ENCODE measurements at regions not wholly inside any gene's neighbourhood (a gene's known extent, or its start where the extent isn't known, plus 50 kb on each side); places are given as distances from the start of the nearest gene placed in this dataset.

DNA sequence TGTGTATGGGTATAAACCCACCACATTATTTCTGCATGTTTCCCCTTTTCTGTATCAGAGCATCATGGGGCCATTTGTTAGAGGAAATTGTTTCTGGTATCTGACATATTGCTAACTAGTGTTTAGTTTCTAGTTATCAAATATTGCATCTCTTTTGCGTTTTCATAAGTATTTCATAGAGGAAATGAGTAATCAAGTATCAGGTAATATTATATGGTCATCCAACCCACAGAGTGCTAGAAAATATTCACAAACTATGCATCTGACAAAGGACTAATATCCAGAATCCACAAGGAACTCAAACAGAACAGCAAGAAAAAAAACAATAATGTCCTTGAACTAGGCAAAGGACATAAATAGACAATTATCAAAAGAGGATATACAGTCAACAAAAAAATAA is 258.9 kb upstream of the LRIG3 start:
- ATAC-seq (ENCODE audit: low FRiP score) (no peak), DNase-seq (no peak)
- intact Hi-C loops (cut with DNase I), result no loop called here
- Histone ChIP-seq H3K27me3 (ENCODE audit: control insufficient read depth in 1 of 2, insufficient read depth in 2 of 2, low read length in 1 of 2) (peaks cover 0 to 1% of the 10 kb centered on the region in 2 donors), H3K9me3 (ENCODE audit: control insufficient read depth, low read length) (no peaks in the 10 kb centered on the region), H3K4me1 (ENCODE audit: control insufficient read depth in 1 of 2, insufficient read depth in 2 of 2, low read length in 2 of 2) (no peaks in the 10 kb centered on the region), H3K36me3 (ENCODE audit: control insufficient read depth in 1 of 2, insufficient read depth in 2 of 2, low read length in 1 of 2) (no peaks in the 10 kb centered on the region), H3K4me3 (ENCODE audit: low read length in 2 of 2) (no peak overlapping the region), H3K27ac (ENCODE audit: low read depth in 1 of 2, low read length in 2 of 2) (no peak overlapping the region)
- 83 to 84% methylated on average over 1 of the region's 1 CpG for WGBS, 2 donors

DNA sequence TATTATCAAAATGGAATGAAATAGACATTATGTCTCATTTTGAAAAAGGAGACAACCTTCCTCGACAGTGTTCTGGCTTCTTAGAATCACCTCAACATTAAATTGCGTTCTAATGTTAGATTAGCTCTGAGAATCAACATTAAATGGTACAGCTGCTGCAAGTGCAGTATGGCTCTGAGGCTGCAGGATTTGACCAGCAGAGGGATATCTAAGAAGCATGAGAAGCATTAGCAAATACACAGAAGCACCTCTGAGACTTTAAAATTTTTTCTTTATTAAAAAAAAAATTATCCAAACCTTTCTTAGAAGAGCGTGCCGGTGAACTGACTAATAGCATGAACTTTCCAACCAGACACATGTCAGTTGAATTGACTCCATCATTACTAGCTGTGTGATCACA is 253.4 kb upstream of the LRIG3 start:
- H3K36me3 ChIP-seq (ENCODE audit: control insufficient read depth in 1 of 2, insufficient read depth in 2 of 2, low read length in 1 of 2), result no peaks in the 10 kb centered on the region
- no peak overlapping the region for H3K4me3 ChIP-seq (ENCODE audit: low read length in 2 of 2)
- H3K27ac ChIP-seq (ENCODE audit: low read depth in 1 of 2, low read length in 2 of 2), result no peak overlapping the region
- H3K4me1 ChIP-seq (ENCODE audit: control insufficient read depth in 1 of 2, insufficient read depth in 2 of 2, low read length in 2 of 2), result no peaks in the 10 kb centered on the region
- no peaks in the 10 kb centered on the region for H3K9me3 ChIP-seq (ENCODE audit: control insufficient read depth, low read length)
- 52 to 63% methylated on average over 4 of the region's 4 CpGs for WGBS, 2 donors
- intact Hi-C loops (cut with DNase I), result no loop called here
- ATAC-seq (ENCODE audit: low FRiP score) (no peak), DNase-seq (no peak)
- H3K27me3 ChIP-seq (ENCODE audit: control insufficient read depth in 1 of 2, insufficient read depth in 2 of 2, low read length in 1 of 2), result no peaks in the 10 kb centered on the region

DNA sequence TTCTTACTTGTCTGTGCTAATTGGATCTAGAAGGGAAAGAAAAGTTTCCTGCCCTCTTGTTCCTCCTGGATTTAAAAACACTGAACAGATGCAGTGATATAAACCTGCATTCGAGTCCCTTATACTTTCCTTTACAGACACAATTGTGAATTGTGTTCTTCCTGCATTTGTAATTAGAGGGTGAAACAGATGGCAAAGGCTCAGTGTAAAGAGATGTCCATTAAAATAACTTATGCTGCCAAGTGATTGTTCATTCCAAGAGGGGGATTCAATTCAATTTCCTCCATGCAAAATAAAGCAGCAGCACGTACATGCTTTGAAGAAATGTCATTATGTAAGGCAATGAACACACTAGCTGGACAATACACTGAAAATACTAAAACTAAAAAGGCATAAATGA is 248.3 kb upstream of the LRIG3 start:
- Histone ChIP-seq H3K27ac (ENCODE audit: low read depth in 1 of 2, low read length in 2 of 2) (no peak overlapping the region), H3K9me3 (ENCODE audit: control insufficient read depth, low read length) (no peaks in the 10 kb centered on the region), H3K4me3 (ENCODE audit: low read length in 2 of 2) (no peak overlapping the region), H3K36me3 (ENCODE audit: control insufficient read depth in 1 of 2, insufficient read depth in 2 of 2, low read length in 1 of 2) (no peaks in the 10 kb centered on the region), H3K4me1 (ENCODE audit: control insufficient read depth in 1 of 2, insufficient read depth in 2 of 2, low read length in 2 of 2) (no peaks in the 10 kb centered on the region), H3K27me3 (ENCODE audit: control insufficient read depth in 1 of 2, insufficient read depth in 2 of 2, low read length in 1 of 2) (no peaks in the 10 kb centered on the region)
- no peak for ATAC-seq (ENCODE audit: low FRiP score)
- intact Hi-C loops (cut with DNase I), result loop anchor here (5.0 kb wide), 3 partner anchors 56 to 821 kb away; no protein-coding TSS in a partner anchor
- 70 to 71% methylated on average over 2 of the region's 2 CpGs for WGBS, 2 donors
- DNase-seq, result no peak

DNA sequence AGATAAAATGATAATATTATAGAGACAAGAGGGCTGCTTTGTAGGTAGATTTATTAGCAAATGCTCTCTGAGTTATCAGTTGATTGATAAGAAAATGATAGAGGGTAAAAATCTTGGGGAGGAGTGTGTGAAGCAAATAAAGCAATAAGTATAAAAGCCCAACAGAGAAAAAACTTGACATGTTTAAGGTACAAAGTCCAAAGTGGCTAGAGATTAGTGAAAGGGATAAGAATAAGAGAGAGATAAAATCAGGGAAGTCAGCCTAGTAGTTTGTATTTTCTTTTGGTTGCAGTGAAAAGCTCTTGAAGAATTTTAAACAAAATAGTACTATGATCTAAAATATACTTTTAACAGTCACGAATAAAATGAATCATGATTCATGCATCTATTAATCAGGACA is 246.2 kb upstream of the LRIG3 start:
- 12 to 15% methylated on average over 1 of the region's 1 CpG for WGBS, 2 donors
- intact Hi-C loops (cut with DNase I), result loop anchor here (5.0 kb wide), 3 partner anchors 54 to 819 kb away; no protein-coding TSS in a partner anchor

DNA sequence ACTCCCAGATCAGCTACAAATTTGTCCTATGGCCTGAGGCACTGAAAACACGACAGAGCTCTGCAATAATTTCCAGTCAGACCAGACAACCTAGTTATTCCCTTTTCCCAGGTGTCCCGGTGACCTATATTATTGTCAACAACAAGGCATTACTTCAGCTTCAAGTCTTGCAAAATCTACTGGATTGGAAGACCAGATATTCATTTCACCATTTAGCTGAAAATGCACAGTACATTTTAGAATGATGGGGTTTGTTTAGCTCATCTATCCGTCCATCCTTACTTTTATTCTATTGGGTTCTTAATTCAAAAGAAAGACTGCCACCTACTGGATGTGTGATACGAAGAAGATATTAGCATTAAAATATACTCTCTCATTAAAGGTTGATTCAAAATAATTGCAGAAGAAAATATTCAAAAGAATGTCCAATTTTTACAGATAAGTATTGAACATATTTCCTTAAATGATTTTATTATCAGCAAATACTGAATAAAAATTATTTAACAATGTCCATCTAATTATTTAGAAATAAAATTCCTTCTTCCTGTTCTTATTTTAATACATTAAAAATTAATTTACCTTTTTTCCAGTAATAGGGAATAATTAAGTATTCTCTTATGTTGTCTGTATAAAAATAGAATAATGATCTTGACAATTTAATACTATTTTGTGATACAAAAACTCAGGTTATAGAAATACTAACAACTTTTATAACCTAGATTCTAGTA is 244.9 kb upstream of the LRIG3 start:
- no peak for ATAC-seq (ENCODE audit: low FRiP score)

More for the DNA sequence above, 246.2 kb upstream of the LRIG3 start:
- H3K27me3 ChIP-seq (ENCODE audit: control insufficient read depth in 1 of 2, insufficient read depth in 2 of 2, low read length in 1 of 2), result no peaks in the 10 kb centered on the region
- H3K4me3 ChIP-seq (ENCODE audit: low read length in 2 of 2), result no peak overlapping the region
- no peaks in the 10 kb centered on the region for H3K4me1 ChIP-seq (ENCODE audit: control insufficient read depth in 1 of 2, insufficient read depth in 2 of 2, low read length in 2 of 2)
- no peaks in the 10 kb centered on the region for H3K9me3 ChIP-seq (ENCODE audit: control insufficient read depth, low read length)
- no peak overlapping the region for H3K27ac ChIP-seq (ENCODE audit: low read depth in 1 of 2, low read length in 2 of 2)
- DNase-seq (no peak), ATAC-seq (ENCODE audit: low FRiP score) (no peak)
- no peaks in the 10 kb centered on the region for H3K36me3 ChIP-seq (ENCODE audit: control insufficient read depth in 1 of 2, insufficient read depth in 2 of 2, low read length in 1 of 2)

DNA sequence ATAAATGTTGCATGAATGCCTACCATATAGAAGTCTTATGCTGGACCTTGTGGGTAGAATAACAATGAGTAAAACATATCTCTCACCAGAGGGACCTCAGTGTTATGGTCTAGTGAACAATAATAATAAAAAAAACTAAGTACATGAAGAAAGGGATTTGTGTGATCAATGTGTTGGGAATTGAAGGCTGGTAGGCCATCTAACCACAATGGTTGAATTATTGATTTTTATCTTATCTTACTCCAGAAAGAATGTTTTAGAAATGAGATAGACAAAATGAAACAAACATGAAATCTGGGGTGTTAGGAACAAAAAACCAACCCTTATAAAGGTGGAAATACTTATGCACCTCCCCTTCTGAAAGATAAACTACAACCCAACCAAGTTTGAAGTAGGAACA is 243.9 kb upstream of the LRIG3 start:
- H3K27ac ChIP-seq (ENCODE audit: low read depth in 1 of 2, low read length in 2 of 2), result no peak overlapping the region
- H3K4me1 ChIP-seq (ENCODE audit: control insufficient read depth in 1 of 2, insufficient read depth in 2 of 2, low read length in 2 of 2), result no peaks in the 10 kb centered on the region
- H3K27me3 ChIP-seq (ENCODE audit: control insufficient read depth in 1 of 2, insufficient read depth in 2 of 2, low read length in 1 of 2), result no peaks in the 10 kb centered on the region
- intact Hi-C loops (cut with DNase I), result loop anchor here in 1 of 2 donors (2.0 kb wide), 1 partner anchor 49 kb away; no protein-coding TSS in a partner anchor
- no peaks in the 10 kb centered on the region for H3K9me3 ChIP-seq (ENCODE audit: control insufficient read depth, low read length)
- no peak for ATAC-seq (ENCODE audit: low FRiP score)
- no peak for DNase-seq
- H3K36me3 ChIP-seq (ENCODE audit: control insufficient read depth in 1 of 2, insufficient read depth in 2 of 2, low read length in 1 of 2), result no peaks in the 10 kb centered on the region
- no peak overlapping the region for H3K4me3 ChIP-seq (ENCODE audit: low read length in 2 of 2)

More for the DNA sequence above, 244.9 kb upstream of the LRIG3 start:
- Histone ChIP-seq H3K9me3 (ENCODE audit: control insufficient read depth, low read length) (no peaks in the 10 kb centered on the region), H3K4me3 (ENCODE audit: low read length in 2 of 2) (no peak overlapping the region), H3K4me1 (ENCODE audit: control insufficient read depth in 1 of 2, insufficient read depth in 2 of 2, low read length in 2 of 2) (no peaks in the 10 kb centered on the region), H3K36me3 (ENCODE audit: control insufficient read depth in 1 of 2, insufficient read depth in 2 of 2, low read length in 1 of 2) (no peaks in the 10 kb centered on the region), H3K27me3 (ENCODE audit: control insufficient read depth in 1 of 2, insufficient read depth in 2 of 2, low read length in 1 of 2) (no peaks in the 10 kb centered on the region), H3K27ac (ENCODE audit: low read depth in 1 of 2, low read length in 2 of 2) (no peak overlapping the region)
- intact Hi-C loops (cut with DNase I), result loop anchor here (2.0 to 5.0 kb wide), 4 partner anchors 50 to 818 kb away; no protein-coding TSS in a partner anchor
- DNase-seq, result no peak
- WGBS, 2 donors, result 24 to 27% methylated on average over 4 of the region's 4 CpGs

DNA sequence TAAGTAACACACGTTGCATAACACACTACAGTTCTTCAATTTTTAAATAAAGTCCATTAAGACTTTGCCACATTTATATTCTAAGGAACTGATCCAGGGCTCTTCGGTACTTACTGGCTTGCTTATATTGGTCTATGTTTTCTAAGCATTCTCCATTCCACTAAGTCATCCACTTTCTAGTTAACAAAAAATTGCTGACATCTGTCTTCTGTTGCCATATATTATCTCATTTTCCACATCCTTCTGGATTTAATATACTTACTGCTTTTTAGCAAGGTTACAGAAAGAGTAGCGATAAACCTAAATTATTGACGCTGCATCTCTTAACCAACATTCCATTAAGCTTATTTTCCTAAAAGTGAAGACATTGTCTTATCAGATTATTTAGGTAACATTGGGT is 238.4 kb upstream of the LRIG3 start:
- no peak overlapping the region for H3K27ac ChIP-seq (ENCODE audit: low read depth in 1 of 2, low read length in 2 of 2)
- H3K4me1 ChIP-seq (ENCODE audit: control insufficient read depth in 1 of 2, insufficient read depth in 2 of 2, low read length in 2 of 2), result no peaks in the 10 kb centered on the region
- no peaks in the 10 kb centered on the region for H3K36me3 ChIP-seq (ENCODE audit: control insufficient read depth in 1 of 2, insufficient read depth in 2 of 2, low read length in 1 of 2)
- no peak for DNase-seq
- no peaks in the 10 kb centered on the region for H3K27me3 ChIP-seq (ENCODE audit: control insufficient read depth in 1 of 2, insufficient read depth in 2 of 2, low read length in 1 of 2)
- whole genome bisulfite sequencing, 2 donors, result 83 to 92% methylated on average over 4 of the region's 4 CpGs
- no peak overlapping the region for H3K4me3 ChIP-seq (ENCODE audit: low read length in 2 of 2)
- no peaks in the 10 kb centered on the region for H3K9me3 ChIP-seq (ENCODE audit: control insufficient read depth, low read length)
- no peak for ATAC-seq (ENCODE audit: low FRiP score)
- intact Hi-C loops (cut with DNase I), result loop anchor here (10.0 kb wide), 2 partner anchors 614 to 814 kb away; no protein-coding TSS in a partner anchor

DNA sequence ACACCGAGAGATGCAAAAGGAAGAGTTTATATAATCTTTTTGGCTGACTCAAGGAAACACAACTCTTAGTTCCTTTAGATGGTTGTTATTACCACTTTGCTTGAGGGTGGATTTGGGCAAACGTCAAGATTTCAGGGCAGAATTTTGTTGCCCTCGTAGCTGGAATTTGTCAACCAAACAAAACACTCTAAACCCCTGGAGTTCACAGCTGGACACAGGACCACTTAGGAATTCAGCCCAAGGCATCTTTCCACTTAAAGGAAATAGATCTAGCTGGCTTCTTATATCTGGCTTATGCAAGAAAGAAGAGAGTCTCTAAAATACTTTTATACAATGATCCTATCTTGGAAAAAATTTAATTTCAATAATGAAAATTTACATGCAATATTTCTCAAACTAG is 237.8 kb upstream of the LRIG3 start:
- Histone ChIP-seq H3K9me3 (ENCODE audit: control insufficient read depth, low read length) (no peaks in the 10 kb centered on the region), H3K27ac (ENCODE audit: low read depth in 1 of 2, low read length in 2 of 2) (no peak overlapping the region), H3K27me3 (ENCODE audit: control insufficient read depth in 1 of 2, insufficient read depth in 2 of 2, low read length in 1 of 2) (no peaks in the 10 kb centered on the region), H3K4me3 (ENCODE audit: low read length in 2 of 2) (no peak overlapping the region), H3K36me3 (ENCODE audit: control insufficient read depth in 1 of 2, insufficient read depth in 2 of 2, low read length in 1 of 2) (no peaks in the 10 kb centered on the region), H3K4me1 (ENCODE audit: control insufficient read depth in 1 of 2, insufficient read depth in 2 of 2, low read length in 2 of 2) (no peaks in the 10 kb centered on the region)
- intact Hi-C loops (cut with DNase I), result loop anchor here (10.0 kb wide), 2 partner anchors 613 to 813 kb away; no protein-coding TSS in a partner anchor
- 68 to 71% methylated on average over 3 of the region's 3 CpGs for WGBS, 2 donors
- ATAC-seq (ENCODE audit: low FRiP score) (no peak), DNase-seq (no peak)

DNA sequence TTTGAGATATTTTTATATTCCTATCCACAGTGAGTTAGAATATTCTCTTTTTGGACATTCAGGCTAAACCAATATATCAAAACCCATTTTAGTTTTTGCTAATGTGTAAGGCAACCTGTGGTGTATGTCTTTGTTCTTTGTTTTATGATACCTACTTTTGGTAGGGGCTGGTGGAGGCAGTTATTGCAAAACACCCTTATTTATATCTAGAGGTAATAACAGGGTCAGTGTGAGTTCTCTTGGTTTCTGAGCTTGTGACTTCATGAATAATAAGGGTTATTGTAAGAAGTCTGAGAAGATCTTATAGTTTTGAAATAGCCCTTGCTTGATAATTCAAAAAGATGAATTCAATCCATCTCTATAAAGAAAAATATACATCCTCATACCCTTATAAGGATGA is 235.1 kb upstream of the LRIG3 start:
- Histone ChIP-seq H3K36me3 (ENCODE audit: control insufficient read depth in 1 of 2, insufficient read depth in 2 of 2, low read length in 1 of 2) (no peaks in the 10 kb centered on the region), H3K4me3 (ENCODE audit: low read length in 2 of 2) (no peak overlapping the region), H3K9me3 (ENCODE audit: control insufficient read depth, low read length) (no peaks in the 10 kb centered on the region), H3K27ac (ENCODE audit: low read depth in 1 of 2, low read length in 2 of 2) (no peak overlapping the region), H3K4me1 (ENCODE audit: control insufficient read depth in 1 of 2, insufficient read depth in 2 of 2, low read length in 2 of 2) (no peaks in the 10 kb centered on the region), H3K27me3 (ENCODE audit: control insufficient read depth in 1 of 2, insufficient read depth in 2 of 2, low read length in 1 of 2) (no peaks in the 10 kb centered on the region)
- no peak for ATAC-seq (ENCODE audit: low FRiP score)
- DNase-seq, result no peak
- intact Hi-C loops (cut with DNase I), result loop anchor here (10.0 kb wide), 2 partner anchors 611 to 811 kb away; no protein-coding TSS in a partner anchor

Data from aorta (tissue), 5 donors.